ENCODE measurements at regions not wholly inside any gene's neighbourhood (a gene's known extent, or its start where the extent isn't known, plus 50 kb on each side); places are given as distances from the start of the nearest gene placed in this dataset.

DNA sequence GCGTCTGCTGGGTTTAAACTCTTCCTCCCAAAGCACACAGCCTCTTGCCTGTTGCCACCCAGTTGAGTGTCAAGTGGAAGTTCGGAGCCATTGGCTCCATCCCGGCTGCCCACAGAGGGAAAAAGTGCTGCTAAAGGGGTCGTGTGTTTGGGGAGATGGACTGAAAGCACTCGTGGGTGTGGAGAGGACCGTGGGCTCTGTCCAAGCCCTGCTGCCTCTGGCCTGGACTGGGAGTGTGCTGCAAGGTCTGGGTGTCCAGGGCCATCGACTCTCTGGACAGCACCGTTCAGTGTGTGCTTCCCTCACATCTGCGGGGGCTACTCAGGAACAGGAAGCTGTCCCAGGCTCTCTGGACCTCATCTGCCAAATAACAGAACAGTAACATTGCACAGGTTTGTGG is 269.3 kb downstream of the DLL1 start:
- Histone ChIP-seq H3K4me1 (ENCODE audit: control insufficient read depth, insufficient read depth, low read length) (no peaks in the 10 kb centered on the region), H3K9ac (ENCODE audit: low read length) (no peak overlapping the region), H3K27ac (ENCODE audit: low read depth, low read length) (no peak overlapping the region), H3K27me3 (ENCODE audit: control insufficient read depth, insufficient read depth, low read length) (no peaks in the 10 kb centered on the region), H3K4me3 (ENCODE audit: low read length) (no peak overlapping the region), H3K36me3 (ENCODE audit: control insufficient read depth, insufficient read depth, low read length) (no peaks in the 10 kb centered on the region)

DNA sequence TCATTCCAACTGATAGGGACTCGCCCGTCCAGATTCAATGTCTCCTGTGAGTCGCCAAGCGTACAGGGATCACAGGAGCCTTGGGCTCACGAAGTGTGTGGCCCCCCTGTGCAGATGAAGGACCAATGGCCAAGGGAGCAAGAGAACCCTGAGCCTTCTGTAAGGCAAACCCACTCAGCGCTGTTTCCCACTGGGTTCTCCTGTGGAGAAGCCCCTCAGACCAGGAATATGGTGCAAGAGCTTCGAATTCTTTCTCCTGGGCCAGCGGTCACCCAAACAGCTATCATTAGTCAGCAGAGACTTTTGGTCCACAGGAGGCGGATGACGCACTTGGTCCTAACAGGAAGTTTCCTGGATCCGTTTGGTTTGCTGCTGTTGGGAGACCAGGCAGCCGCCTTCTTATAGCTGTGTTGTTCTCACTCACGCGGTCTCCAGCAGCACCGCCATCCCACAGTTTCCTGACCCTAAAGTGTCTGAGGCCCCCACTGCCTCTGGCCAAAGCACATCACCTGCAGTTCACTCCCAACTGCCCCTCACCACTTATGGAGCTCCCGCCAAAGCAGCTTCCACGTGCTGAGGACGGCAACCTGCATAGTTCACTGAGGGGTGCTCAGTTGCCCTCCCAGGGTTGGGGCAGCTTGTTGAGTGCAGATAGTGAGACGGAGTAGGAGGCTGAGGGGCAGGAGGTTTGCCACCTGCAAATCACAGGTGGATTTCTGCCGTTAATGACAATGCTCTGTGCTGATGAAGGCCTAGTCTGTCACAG is 268.6 kb downstream of the ERMARD start:
- no peak overlapping the region for H3K27ac ChIP-seq (ENCODE audit: low read depth, low read length)
- H3K27me3 ChIP-seq (ENCODE audit: control insufficient read depth, insufficient read depth, low read length), result no peaks in the 10 kb centered on the region
- H3K9ac ChIP-seq (ENCODE audit: low read length), result no peak overlapping the region
- no peak overlapping the region for H3K4me3 ChIP-seq (ENCODE audit: low read length)
- H3K4me1 ChIP-seq (ENCODE audit: control insufficient read depth, insufficient read depth, low read length), result no peaks in the 10 kb centered on the region
- H3K36me3 ChIP-seq (ENCODE audit: control insufficient read depth, insufficient read depth, low read length), result no peaks in the 10 kb centered on the region

DNA sequence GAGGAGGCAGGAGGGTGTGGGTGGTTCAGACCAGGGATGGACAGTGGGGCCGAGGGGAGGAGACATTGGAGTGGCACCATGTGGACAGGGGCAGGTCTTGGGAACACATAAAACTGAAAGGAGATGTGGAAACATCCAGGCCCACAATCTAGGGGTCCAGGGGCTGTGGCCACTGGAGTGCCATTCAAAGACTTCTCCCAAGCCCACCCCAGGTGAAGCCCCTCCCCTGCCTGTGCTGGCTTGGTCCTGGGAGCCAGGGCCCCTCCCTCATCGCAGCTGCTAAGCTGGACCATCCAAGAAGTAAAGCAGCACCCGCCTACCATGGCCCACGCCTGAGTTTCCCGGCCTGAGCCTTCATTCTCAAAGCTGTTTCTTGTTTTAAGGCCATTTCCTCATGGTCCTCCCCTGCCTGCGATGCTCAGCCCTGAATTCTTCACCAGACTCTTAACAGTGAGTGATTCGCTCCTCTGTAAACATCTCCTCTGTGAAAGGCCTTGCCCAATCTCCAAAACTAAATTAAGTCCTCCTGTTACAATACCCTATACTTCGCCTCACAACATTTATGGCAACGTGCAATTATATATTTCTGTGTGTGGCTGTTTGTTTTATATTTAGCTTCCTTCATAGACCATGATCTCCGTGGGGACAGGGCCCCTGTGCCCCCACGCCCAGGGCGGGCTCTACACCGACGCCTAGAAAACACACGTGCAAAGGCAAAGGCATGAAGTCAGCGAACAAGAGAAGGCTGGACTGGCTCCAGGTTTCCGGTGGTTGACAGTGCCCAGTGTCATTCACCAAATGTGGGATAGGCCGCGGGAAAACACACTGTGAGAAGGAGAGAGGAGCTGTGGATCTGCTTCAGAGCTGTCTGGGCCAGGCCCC is 267.8 kb downstream of the ERMARD start:
- Histone ChIP-seq H3K27ac (ENCODE audit: low read depth, low read length) (no peak overlapping the region), H3K27me3 (ENCODE audit: control insufficient read depth, insufficient read depth, low read length) (no peaks in the 10 kb centered on the region), H3K4me1 (ENCODE audit: control insufficient read depth, insufficient read depth, low read length) (no peaks in the 10 kb centered on the region)

DNA sequence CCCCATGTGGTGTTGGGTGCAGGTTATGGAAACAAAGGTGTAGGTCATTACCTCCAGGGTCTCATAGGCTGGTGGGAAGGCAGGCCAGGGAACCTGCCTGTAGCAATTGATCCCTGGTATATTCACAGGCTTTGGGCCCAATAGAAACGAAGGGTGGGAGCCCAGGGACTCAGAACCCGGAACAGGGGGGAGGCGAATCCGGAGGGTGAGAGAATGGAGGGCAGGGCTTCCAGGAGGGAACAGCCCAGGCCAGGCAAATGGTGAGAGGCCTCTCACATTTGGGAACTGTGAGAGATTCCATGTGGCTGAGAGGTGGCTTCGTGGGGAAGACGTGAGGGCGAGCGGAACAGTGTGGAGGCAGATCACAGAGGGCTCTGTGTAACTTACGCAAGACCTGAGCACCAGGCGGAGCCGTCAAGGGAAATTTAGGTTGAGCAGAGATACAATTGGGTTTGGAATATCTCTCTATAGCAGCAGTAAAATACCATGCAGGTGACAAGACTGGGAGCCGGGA is 267.1 kb downstream of the ERMARD start:
- Histone ChIP-seq H3K27ac (ENCODE audit: low read depth, low read length) (no peak overlapping the region), H3K27me3 (ENCODE audit: control insufficient read depth, insufficient read depth, low read length) (no peaks in the 10 kb centered on the region), H3K36me3 (ENCODE audit: control insufficient read depth, insufficient read depth, low read length) (no peaks in the 10 kb centered on the region), H3K4me3 (ENCODE audit: low read length) (no peak overlapping the region), H3K4me1 (ENCODE audit: control insufficient read depth, insufficient read depth, low read length) (no peaks in the 10 kb centered on the region), H3K9ac (ENCODE audit: low read length) (no peak overlapping the region)

More for the DNA sequence above, 267.8 kb downstream of the ERMARD start:
- H3K4me3 ChIP-seq (ENCODE audit: low read length), result no peak overlapping the region
- H3K9ac ChIP-seq (ENCODE audit: low read length), result no peak overlapping the region
- no peaks in the 10 kb centered on the region for H3K36me3 ChIP-seq (ENCODE audit: control insufficient read depth, insufficient read depth, low read length)

DNA sequence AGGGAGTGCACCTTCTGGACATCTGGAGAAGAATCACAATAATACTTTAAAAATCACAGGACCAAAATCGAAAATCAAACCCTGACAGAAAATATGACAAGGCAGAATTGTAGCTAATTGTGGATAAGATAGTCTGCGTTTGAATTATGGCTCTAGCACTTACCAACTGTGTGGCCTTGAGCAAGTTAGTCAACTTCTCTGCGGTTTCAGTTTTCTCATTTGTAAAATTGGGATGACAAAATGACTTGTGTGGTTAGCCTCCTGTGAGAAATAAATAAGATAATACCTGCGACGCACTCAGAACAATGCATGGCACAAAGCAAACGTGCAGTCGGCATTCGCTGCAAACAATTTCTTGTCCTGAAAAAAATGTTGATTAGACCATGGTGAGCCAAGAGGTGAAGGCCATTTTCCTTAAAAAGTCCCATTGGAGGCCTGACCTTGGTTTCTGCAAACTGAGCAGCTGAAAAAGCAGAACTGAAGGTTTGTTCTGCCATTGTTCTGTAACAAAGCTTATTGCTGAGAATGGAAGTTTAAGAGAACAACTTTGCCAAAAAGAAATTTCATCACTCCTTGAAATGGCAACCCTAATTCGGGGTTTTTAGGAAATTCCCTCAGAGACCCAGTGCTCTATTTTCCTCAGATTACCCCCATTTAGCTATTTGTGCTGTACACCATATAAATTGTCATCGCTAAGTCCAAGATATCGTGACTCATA is 266.3 kb downstream of the ERMARD start:
- H3K4me3 ChIP-seq (ENCODE audit: low read length), result no peak overlapping the region
- no peak overlapping the region for H3K9ac ChIP-seq (ENCODE audit: low read length)
- no peaks in the 10 kb centered on the region for H3K4me1 ChIP-seq (ENCODE audit: control insufficient read depth, insufficient read depth, low read length)
- H3K36me3 ChIP-seq (ENCODE audit: control insufficient read depth, insufficient read depth, low read length), result no peaks in the 10 kb centered on the region
- H3K27ac ChIP-seq (ENCODE audit: low read depth, low read length), result no peak overlapping the region
- H3K27me3 ChIP-seq (ENCODE audit: control insufficient read depth, insufficient read depth, low read length), result no peaks in the 10 kb centered on the region

DNA sequence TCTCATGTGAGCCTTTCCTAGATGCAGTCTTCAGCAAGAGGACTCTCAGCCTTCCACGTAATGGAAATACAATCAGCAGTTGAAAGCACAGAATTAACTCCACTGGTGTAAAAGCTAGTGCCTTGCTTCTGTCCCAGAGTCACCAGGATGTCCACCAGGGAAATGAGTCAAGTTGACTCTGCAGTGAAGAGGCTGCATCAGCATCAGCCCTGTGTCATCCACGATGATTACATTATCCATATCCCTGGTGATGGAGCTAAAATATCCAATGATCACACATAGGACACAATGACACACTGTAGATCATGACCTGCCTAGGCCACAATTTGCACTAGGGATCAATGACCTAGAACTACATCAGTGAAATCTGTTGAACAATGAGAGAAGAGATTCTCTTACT is 262.4 kb downstream of the ERMARD start:
- Histone ChIP-seq H3K27ac (ENCODE audit: low read depth, low read length) (no peak overlapping the region), H3K9ac (ENCODE audit: low read length) (no peak overlapping the region), H3K4me3 (ENCODE audit: low read length) (no peak overlapping the region), H3K27me3 (ENCODE audit: control insufficient read depth, insufficient read depth, low read length) (no peaks in the 10 kb centered on the region), H3K4me1 (ENCODE audit: control insufficient read depth, insufficient read depth, low read length) (no peaks in the 10 kb centered on the region), H3K36me3 (ENCODE audit: control insufficient read depth, insufficient read depth, low read length) (no peaks in the 10 kb centered on the region)

DNA sequence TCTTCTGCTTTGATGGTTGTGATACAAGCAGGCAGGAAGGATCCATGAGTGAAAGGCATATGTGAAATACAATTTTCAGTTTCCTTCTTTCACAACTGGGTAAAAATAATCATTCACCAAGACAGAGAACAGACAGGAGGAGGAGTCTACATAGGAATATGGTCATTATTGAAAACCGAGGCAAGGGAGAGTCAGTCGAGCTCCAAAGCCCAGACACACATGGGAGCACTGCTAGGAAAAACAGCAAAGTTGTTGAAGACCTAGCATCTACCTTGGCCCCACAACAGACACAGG is 260.6 kb downstream of the ERMARD start:
- H3K36me3 ChIP-seq (ENCODE audit: control insufficient read depth, insufficient read depth, low read length), result no peaks in the 10 kb centered on the region
- no peaks in the 10 kb centered on the region for H3K27me3 ChIP-seq (ENCODE audit: control insufficient read depth, insufficient read depth, low read length)
- H3K27ac ChIP-seq (ENCODE audit: low read depth, low read length), result no peak overlapping the region
- H3K4me3 ChIP-seq (ENCODE audit: low read length), result no peak overlapping the region
- H3K4me1 ChIP-seq (ENCODE audit: control insufficient read depth, insufficient read depth, low read length), result no peaks in the 10 kb centered on the region
- H3K9ac ChIP-seq (ENCODE audit: low read length), result no peak overlapping the region

DNA sequence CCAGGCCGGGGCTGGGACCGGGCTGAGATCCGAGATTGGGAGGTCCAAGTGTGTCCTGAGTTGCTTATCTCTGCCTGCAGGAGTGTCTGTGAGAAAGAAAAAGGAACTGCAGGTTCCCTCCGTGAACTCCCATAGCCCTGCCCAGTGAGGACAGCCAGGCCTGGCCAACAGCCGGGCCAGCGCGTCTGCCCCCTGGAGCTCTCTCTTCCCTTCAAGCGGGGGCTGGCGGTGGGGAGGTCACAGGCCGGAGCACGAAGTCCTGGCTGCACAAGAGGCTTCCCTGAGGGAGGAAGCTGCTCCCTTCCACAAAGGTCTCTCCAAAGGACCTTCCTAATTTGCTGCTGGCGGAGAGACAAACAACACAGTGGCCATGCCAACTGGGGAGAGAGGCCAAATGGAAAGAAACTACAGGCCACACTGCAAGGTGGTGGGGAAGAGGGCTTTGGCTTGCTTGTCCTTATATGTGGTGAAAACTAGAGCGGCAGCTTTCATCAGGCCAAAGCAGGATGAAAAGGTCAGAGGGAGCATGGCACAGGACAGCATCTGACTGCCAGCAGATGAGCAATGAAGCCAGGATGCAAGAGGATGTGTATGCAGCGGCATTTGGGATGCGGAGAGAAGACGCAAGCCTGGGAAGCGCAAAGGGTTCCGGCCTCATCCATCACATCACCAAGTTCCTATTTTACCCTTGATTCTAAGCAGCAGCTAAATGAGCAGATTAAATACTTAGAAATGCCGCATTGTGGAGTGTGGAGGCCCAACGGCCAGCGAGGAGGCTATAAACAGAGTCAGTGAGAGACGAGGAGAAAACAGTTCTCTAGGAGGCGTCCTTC is 260.0 kb downstream of the ERMARD start:
- H3K27ac ChIP-seq (ENCODE audit: low read depth, low read length), result no peak overlapping the region
- no peak overlapping the region for H3K9ac ChIP-seq (ENCODE audit: low read length)
- H3K4me3 ChIP-seq (ENCODE audit: low read length), result no peak overlapping the region
- H3K4me1 ChIP-seq (ENCODE audit: control insufficient read depth, insufficient read depth, low read length), result no peaks in the 10 kb centered on the region
- H3K27me3 ChIP-seq (ENCODE audit: control insufficient read depth, insufficient read depth, low read length), result no peaks in the 10 kb centered on the region
- no peaks in the 10 kb centered on the region for H3K36me3 ChIP-seq (ENCODE audit: control insufficient read depth, insufficient read depth, low read length)

DNA sequence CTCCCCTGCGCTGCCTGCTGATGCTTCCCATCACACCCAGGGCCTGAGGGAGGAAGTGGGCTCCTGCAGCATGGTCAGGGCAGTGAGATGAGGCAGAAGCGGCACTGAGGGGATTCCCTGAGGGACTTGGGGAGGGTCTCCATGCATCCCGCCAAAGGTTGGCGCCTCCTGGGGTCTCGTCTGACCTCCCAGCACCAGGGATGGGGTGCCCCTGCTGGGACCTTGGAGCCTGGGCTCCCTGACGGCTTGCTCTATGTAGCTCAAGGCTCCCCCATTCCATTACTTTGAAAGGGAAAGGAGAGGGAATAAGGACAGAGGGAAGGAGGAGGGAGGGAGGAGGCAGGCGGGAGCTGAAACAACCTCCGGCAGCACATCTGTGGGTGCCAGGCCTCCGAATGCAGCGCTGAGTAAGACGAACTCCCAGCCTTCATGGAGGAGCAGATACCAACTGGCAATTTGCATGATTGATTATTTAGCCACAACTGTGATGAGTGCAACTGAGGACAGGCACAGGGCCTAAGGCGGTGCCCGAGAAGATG is 259.3 kb downstream of the ERMARD start:
- Histone ChIP-seq H3K27me3 (ENCODE audit: control insufficient read depth, insufficient read depth, low read length) (no peaks in the 10 kb centered on the region), H3K9ac (ENCODE audit: low read length) (no peak overlapping the region), H3K27ac (ENCODE audit: low read depth, low read length) (no peak overlapping the region)

DNA sequence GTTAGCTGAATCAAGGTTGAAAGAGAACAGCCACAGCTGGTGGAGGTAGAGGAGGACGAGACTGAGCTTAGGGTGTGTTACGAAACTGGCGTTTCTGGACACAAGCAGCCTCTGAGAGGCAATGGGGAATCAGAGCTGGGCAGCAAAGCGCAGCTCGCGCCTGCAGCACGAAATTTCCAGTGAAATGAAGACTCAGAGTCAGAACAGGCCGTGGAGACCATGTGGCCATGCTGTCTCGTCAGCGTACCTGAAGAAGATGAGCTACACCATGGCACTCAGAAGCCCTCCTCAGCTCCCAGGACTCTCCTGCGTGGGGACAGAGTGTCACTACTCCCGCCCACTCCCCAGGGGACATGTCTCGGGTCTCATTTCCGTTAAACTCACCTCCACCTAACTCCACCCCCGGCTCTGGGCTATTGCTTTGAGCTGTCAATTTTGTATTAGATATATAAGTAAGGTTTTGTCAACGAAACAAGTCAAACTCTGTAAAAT is 256.9 kb downstream of the ERMARD start:
- Histone ChIP-seq H3K27me3 (ENCODE audit: control insufficient read depth, insufficient read depth, low read length) (no peaks in the 10 kb centered on the region), H3K9ac (ENCODE audit: low read length) (no peak overlapping the region), H3K36me3 (ENCODE audit: control insufficient read depth, insufficient read depth, low read length) (no peaks in the 10 kb centered on the region), H3K27ac (ENCODE audit: low read depth, low read length) (no peak overlapping the region), H3K4me3 (ENCODE audit: low read length) (no peak overlapping the region), H3K4me1 (ENCODE audit: control insufficient read depth, insufficient read depth, low read length) (no peaks in the 10 kb centered on the region)

More for the DNA sequence above, 259.3 kb downstream of the ERMARD start:
- H3K4me3 ChIP-seq (ENCODE audit: low read length), result no peak overlapping the region
- H3K4me1 ChIP-seq (ENCODE audit: control insufficient read depth, insufficient read depth, low read length), result no peaks in the 10 kb centered on the region
- no peaks in the 10 kb centered on the region for H3K36me3 ChIP-seq (ENCODE audit: control insufficient read depth, insufficient read depth, low read length)

DNA sequence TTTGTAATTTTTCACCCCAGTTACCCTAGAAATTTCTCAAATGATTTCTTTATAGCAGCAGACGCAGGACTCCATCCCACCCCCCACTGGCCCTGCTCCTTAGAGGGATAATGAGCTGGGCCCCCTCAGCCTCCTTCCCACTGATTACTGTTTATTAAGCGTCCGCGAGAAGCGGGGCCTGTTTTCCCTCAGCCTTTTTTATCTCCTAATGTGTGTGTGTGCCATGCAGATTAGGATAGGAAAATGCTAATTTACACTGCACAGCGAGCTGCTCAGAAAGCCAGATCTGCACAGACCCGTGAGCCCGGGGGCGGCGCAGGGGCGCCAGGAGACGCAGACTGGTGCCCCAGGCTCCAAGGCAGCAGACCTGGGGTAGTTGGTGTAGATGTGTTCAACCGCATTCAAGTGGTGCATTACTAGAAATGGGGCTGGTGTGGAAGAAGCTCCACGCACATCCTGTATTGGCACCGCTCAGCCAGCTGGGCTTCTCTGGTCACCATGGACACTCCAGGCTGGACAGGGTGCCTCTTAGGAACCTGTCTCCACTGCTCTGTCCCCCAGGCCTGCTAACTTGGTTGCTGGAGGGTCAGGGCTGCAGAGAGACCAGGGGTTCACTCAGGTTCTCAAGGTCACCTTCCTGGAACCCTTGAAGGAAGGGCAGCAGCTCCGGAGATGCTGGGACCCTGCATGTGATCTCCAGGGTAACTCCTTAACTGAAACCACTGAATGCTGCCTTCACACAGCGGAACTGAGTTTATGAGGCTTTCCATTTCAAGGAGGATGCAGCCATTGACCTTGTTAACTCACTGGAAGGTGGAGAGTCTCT is 256.3 kb downstream of the ERMARD start:
- no peaks in the 10 kb centered on the region for H3K4me1 ChIP-seq (ENCODE audit: control insufficient read depth, insufficient read depth, low read length)
- no peak overlapping the region for H3K27ac ChIP-seq (ENCODE audit: low read depth, low read length)

More for the DNA sequence above, 256.3 kb downstream of the ERMARD start:
- Histone ChIP-seq H3K27me3 (ENCODE audit: control insufficient read depth, insufficient read depth, low read length) (no peaks in the 10 kb centered on the region), H3K36me3 (ENCODE audit: control insufficient read depth, insufficient read depth, low read length) (no peaks in the 10 kb centered on the region), H3K9ac (ENCODE audit: low read length) (no peak overlapping the region), H3K4me3 (ENCODE audit: low read length) (no peak overlapping the region)

Data from rectal smooth muscle tissue (tissue), 1 donor.